Gastroesophageal sphincter (tissue), 3 donors: ENCODE measurements at regions not wholly inside any gene's neighbourhood (a gene's known extent, or its start where the extent isn't known, plus 50 kb on each side); places are given as distances from the start of the nearest gene placed in this dataset.

Experiments
- CTCF ChIP-seq, 4 experiments: fragments of 200-600 bp in 2 of 4; fragments of 450-650 bp in 2 of 4; sonication (generic) in 1 of 4; IDR thresholded peaks; one replicate each; pipeline ENCODE4 v1.5.1; 2017 to 2019; ENCODE audit warnings: antibody characterized with exemption in 4 of 4, mild to moderate bottlenecking in 2 of 4, moderate library complexity in 2 of 4
- EP300 ChIP-seq: sonication (generic); formaldehyde crosslinking; IDR thresholded peaks from one replicate; pipeline ENCODE4 v1.6.1; 2017; ENCODE audit warnings: antibody characterized with exemption, mild to moderate bottlenecking
- POLR2A ChIP-seq, 2 donors: fragments of 450-650 bp; IDR thresholded peaks; one replicate each; pipeline ENCODE4 v1.6.1; 2017; ENCODE audit warnings: antibody characterized with exemption in 2 of 2, mild to moderate bottlenecking in 2 of 2, moderate library complexity in 1 of 2
- POLR2AphosphoS5 ChIP-seq: sonication (generic); formaldehyde crosslinking; IDR thresholded peaks from one replicate; pipeline ENCODE4 v1.6.1; 2017; ENCODE audit warnings: antibody characterized with exemption

DNA sequence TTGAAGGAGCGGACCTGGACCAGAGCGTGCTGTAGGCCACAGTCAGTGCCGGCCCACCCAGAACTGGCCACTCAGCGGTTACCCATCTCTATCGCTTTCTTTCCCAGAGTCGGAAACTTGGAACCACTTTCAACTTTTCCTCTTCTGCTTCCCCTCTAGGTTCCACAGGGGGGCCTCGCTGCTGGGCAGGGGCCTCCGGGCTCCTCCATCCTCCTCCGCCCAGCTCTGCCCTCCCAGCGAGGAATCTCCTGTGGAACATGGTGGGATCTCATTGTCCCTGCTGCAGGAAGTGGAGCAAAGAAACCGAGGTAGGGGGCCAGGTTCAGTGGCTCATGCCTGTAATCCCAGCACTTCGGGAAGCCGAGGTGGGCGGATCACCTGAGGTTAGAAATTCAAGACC lies 139.2 kb downstream of the ETS2 start:
- TF ChIP-seq POLR2A (IDR thresholded peaks at IDR 0.05) (no peak), CTCF (IDR thresholded peaks at IDR 0.05) (no peak), POLR2AphosphoS5 (no peak), EP300 (no peak)
